OCI-LY1 (cell line): ENCODE measurements at regions not wholly inside any gene's neighbourhood (a gene's known extent, or its start where the extent isn't known, plus 50 kb on each side); places are given as distances from the start of the nearest gene placed in this dataset.

Source experiments
- CTCF ChIP-seq: fragments of 200-600 bp; sonication (generic), shearing (Covaris generic); IDR thresholded peaks from 2 replicates; pipeline ENCODE4 v1.5.1; 2017; ENCODE audit warnings: mild to moderate bottlenecking, antibody characterized with exemption, low read length, moderate library complexity, mixed read lengths
- EZH2 ChIP-seq: fragments of 200-600 bp; sonication (generic), shearing (Covaris generic); IDR thresholded peaks from 2 replicates; pipeline ENCODE4 v1.8.0; 2017; ENCODE audit warnings: borderline replicate concordance, mixed run types, mild to moderate bottlenecking, antibody characterized with exemption, low read length, moderate library complexity, mixed read lengths

GRCh38 chr6:101284131-101284530, 109.4 kb upstream of the GRIK2 start:
- TF ChIP-seq CTCF (no peak), EZH2 (no peak)
